ENCODE measurements at regions not wholly inside any gene's neighbourhood (a gene's known extent, or its start where the extent isn't known, plus 50 kb on each side); places are given as distances from the start of the nearest gene placed in this dataset.
A peak's percentile ranks its signal among the peaks of the same experiment; 100 is the strongest.

GRCh38 chr5:115435778-115436712 is 108.5 kb downstream of the FEM1C start:
- DNase-seq, result no peak
- TF ChIP-seq CTCF (IDR thresholded peaks at IDR 0.05), result no peak

GRCh38 chr5:115435065-115435777 is 109.4 kb downstream of the FEM1C start:
- no peak for TF ChIP-seq CTCF (IDR thresholded peaks at IDR 0.05)
- DNase-seq, result no peak
- Mint-ChIP-seq H3K36me3 (ENCODE audit: low read depth) (peaks cover 16% of the 10 kb centered on the region), H3K4me3 (no peak overlapping the region), H3K27me3 (ENCODE audit: insufficient read depth) (no peaks in the 10 kb centered on the region; the same call in none of the 2 replicates), H3K4me1 (ENCODE audit: low read depth) (peaks cover 53% of the 10 kb centered on the region), H3K9me3 (peaks cover 14% of the 10 kb centered on the region), H3K27ac (no peak overlapping the region)

More at GRCh38 chr5:115435778-115436712, 108.5 kb downstream of the FEM1C start:
- peaks cover 52% of the 10 kb centered on the region for H3K4me1 Mint-ChIP-seq (ENCODE audit: low read depth)
- no peaks in the 10 kb centered on the region; the same call in 1 of the 2 replicates for H3K27me3 Mint-ChIP-seq (ENCODE audit: insufficient read depth)
- peaks cover 20% of the 10 kb centered on the region for H3K9me3 Mint-ChIP-seq
- H3K4me3 Mint-ChIP-seq, result no peak overlapping the region
- H3K36me3 Mint-ChIP-seq (ENCODE audit: low read depth), result peaks cover 18% of the 10 kb centered on the region
- 0 out of 2 replicates have a peak overlapping the region, but pooled peaks have one; percentile 9 for H3K27ac Mint-ChIP-seq

GRCh38 chr5:115433918-115434317 is 110.7 kb downstream of the FEM1C start:
- no peak for DNase-seq
- peaks cover 6% of the 10 kb centered on the region; the same call in 1 of the 2 replicates for H3K36me3 Mint-ChIP-seq (ENCODE audit: low read depth)
- TF ChIP-seq CTCF (IDR thresholded peaks at IDR 0.05), result no peak
- H3K4me1 Mint-ChIP-seq (ENCODE audit: low read depth), result peaks cover 56% of the 10 kb centered on the region
- no peak overlapping the region for H3K27ac Mint-ChIP-seq
- no peak overlapping the region for H3K4me3 Mint-ChIP-seq
- no peaks in the 10 kb centered on the region; the same call in none of the 2 replicates for H3K27me3 Mint-ChIP-seq (ENCODE audit: insufficient read depth)
- H3K9me3 Mint-ChIP-seq, result peaks cover 5% of the 10 kb centered on the region; the same call in 1 of the 2 replicates

DNA sequence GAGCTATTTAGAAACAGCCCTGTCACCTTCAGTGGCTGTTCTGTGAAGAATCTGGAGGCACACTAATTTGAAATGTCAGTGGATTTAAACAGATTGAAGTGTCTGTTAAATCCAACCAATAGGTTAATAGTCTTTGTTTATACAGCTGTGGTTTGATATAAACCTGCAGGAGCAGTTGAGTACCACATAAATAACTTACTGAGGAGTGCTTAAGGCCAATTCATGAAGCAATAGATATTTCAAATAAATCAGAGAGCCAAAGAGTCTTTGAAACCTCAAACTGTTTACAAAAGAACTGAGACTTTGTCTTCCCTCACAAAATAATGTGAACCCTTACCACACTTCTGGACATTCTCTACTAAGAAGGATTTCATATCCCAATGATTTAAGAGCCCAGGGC is 111.9 kb downstream of the FEM1C start:
- Mint-ChIP-seq H3K36me3 (ENCODE audit: low read depth) (peaks cover 3% of the 10 kb centered on the region; the same call in 1 of the 2 replicates), H3K4me3 (no peak overlapping the region), H3K27ac (no peak overlapping the region)

More for the DNA sequence above, 111.9 kb downstream of the FEM1C start:
- TF ChIP-seq CTCF (IDR thresholded peaks at IDR 0.05), result no peak
- Mint-ChIP-seq H3K4me1 (ENCODE audit: low read depth) (peaks cover 56% of the 10 kb centered on the region), H3K27me3 (ENCODE audit: insufficient read depth) (no peaks in the 10 kb centered on the region; the same call in 1 of the 2 replicates), H3K9me3 (no peaks in the 10 kb centered on the region)
- DNase-seq, result no peak

Measured in HFFc6 (cell line).